MM.1S (cell line): ENCODE measurements at regions not wholly inside any gene's neighbourhood (a gene's known extent, or its start where the extent isn't known, plus 50 kb on each side); places are given as distances from the start of the nearest gene placed in this dataset.

Source experiments
- DNase-seq: peaks from one replicate; pipeline ENCODE4 v3.0.0-alpha.2; 2015
- H2AFZ ChIP-seq: fragments of 300-600 bp; sonication (generic); 2 replicates; pipeline ENCODE4 v1.6.0; 2016; ENCODE audit warnings: antibody characterized with exemption, low read length
- H3F3A ChIP-seq: fragments of 300-600 bp; sonication (generic); 2 replicates; pipeline ENCODE4 v1.6.1; 2016; ENCODE audit warnings: mild to moderate bottlenecking, antibody characterized with exemption, low read length, moderate library complexity, mixed read lengths; ENCODE audit not compliant: insufficient read depth
- H3K27ac ChIP-seq: fragments of 300-600 bp; sonication (generic); 2 replicates; pipeline ENCODE4 v1.5.1; 2016; ENCODE audit warnings: mild to moderate bottlenecking, low read length
- H3K27me3 ChIP-seq: fragments of 300-600 bp; sonication (generic); replicated peaks from 2 replicates; pipeline ENCODE4 v1.6.0; 2016; ENCODE audit warnings: low read length; ENCODE audit not compliant: insufficient read depth
- H3K36me3 ChIP-seq: fragments of 300-600 bp; sonication (generic); replicated peaks from 2 replicates; pipeline ENCODE4 v1.6.1; 2016; ENCODE audit warnings: mild to moderate bottlenecking, low read length, mixed read lengths; ENCODE audit not compliant: insufficient read depth
- H3K4me1 ChIP-seq: fragments of 300-600 bp; sonication (generic); 2 replicates; pipeline ENCODE4 v1.6.1; 2016; ENCODE audit warnings: low read length, mixed read lengths
- H3K4me2 ChIP-seq: fragments of 300-600 bp; sonication (generic); 2 replicates; pipeline ENCODE4 v1.6.0; 2016; ENCODE audit warnings: low read depth, low read length
- H3K4me3 ChIP-seq: fragments of 300-600 bp; sonication (generic); 2 replicates; pipeline ENCODE4 v1.5.1; 2016; ENCODE audit warnings: low read length, mixed read lengths
- H3K79me2 ChIP-seq: fragments of 300-600 bp; sonication (generic); 2 replicates; pipeline ENCODE4 v1.6.1; 2016; ENCODE audit warnings: mixed run types, low read length, mixed read lengths
- H3K9ac ChIP-seq: fragments of 300-600 bp; sonication (generic); 2 replicates; pipeline ENCODE4 v1.6.1; 2016; ENCODE audit warnings: low read length, mixed read lengths
- H3K9me2 ChIP-seq: fragments of 300-600 bp; sonication (generic); replicated peaks from 2 replicates; pipeline ENCODE4 v1.6.1; 2016; ENCODE audit warnings: mild to moderate bottlenecking, low read length, mixed read lengths; ENCODE audit not compliant: insufficient read depth
- H3K9me3 ChIP-seq: fragments of 300-600 bp; sonication (generic); replicated peaks from 2 replicates; pipeline ENCODE4 v1.6.1; 2016; ENCODE audit warnings: mild to moderate bottlenecking, low read length, mixed read lengths; ENCODE audit not compliant: insufficient read depth
- H4K20me1 ChIP-seq: fragments of 300-600 bp; sonication (generic); 2 replicates; pipeline ENCODE4 v1.6.1; 2016; ENCODE audit warnings: mild to moderate bottlenecking, low read length, moderate library complexity, mixed read lengths; ENCODE audit not compliant: insufficient read depth
- CTCF ChIP-seq: fragments of 300-600 bp; sonication (generic); IDR thresholded peaks from 2 replicates; pipeline ENCODE4 v1.5.1; 2016; ENCODE audit warnings: antibody characterized with exemption, low read length, mixed read lengths
- EZH2 ChIP-seq: fragments of 300-600 bp; sonication (generic); optimal IDR thresholded peaks from 2 replicates; pipeline ENCODE3; 2017; ENCODE audit warnings: low read depth, mild to moderate bottlenecking, antibody characterized with exemption, low read length, mixed read lengths
- EZH2phosphoT487 ChIP-seq: fragments of 300-600 bp; sonication (generic); IDR thresholded peaks from 2 replicates; pipeline ENCODE4 v1.6.1; 2018; ENCODE audit warnings: antibody characterized with exemption, low read length

GRCh38 chr16:35841632-35842031, 2382.2 kb downstream of the TP53TG3F start:
- no peaks in the 10 kb centered on the region for H3F3A ChIP-seq
- H3K9ac ChIP-seq, result no peak overlapping the region
- no peaks in the 10 kb centered on the region for H3K27me3 ChIP-seq
- H3K4me3 ChIP-seq, result no peak overlapping the region
- no peak overlapping the region for H3K4me2 ChIP-seq
- H2AFZ ChIP-seq, result no peak overlapping the region
- no peak overlapping the region for H3K27ac ChIP-seq
- H3K79me2 ChIP-seq, result no peaks in the 10 kb centered on the region
- no peaks in the 10 kb centered on the region for H3K9me2 ChIP-seq
- no peak for DNase-seq
- H3K9me3 ChIP-seq, result no peaks in the 10 kb centered on the region
- H3K4me1 ChIP-seq, result no peaks in the 10 kb centered on the region
- no peaks in the 10 kb centered on the region for H4K20me1 ChIP-seq
- H3K36me3 ChIP-seq, result no peaks in the 10 kb centered on the region
- TF ChIP-seq EZH2 (no peak), EZH2phosphoT487 (no peak), CTCF (no peak)

GRCh38 chr16:35862242-35862641, 2402.8 kb downstream of the TP53TG3F start:
- Histone ChIP-seq H3K9ac (no peak overlapping the region), H3K4me1 (no peaks in the 10 kb centered on the region), H3F3A (no peaks in the 10 kb centered on the region), H3K36me3 (no peaks in the 10 kb centered on the region), H2AFZ (no peak overlapping the region), H3K4me2 (no peak overlapping the region), H3K27ac (no peak overlapping the region), H3K79me2 (no peaks in the 10 kb centered on the region), H3K9me3 (no peaks in the 10 kb centered on the region), H3K9me2 (no peaks in the 10 kb centered on the region), H4K20me1 (no peaks in the 10 kb centered on the region), H3K4me3 (no peak overlapping the region), H3K27me3 (no peaks in the 10 kb centered on the region)
- DNase-seq, result no peak
- TF ChIP-seq EZH2 (no peak), EZH2phosphoT487 (no peak), CTCF (no peak)

- H3K4me1 ChIP-seq, result no peaks in the 10 kb centered on the region
- no peaks in the 10 kb centered on the region; the same call in 1 of the 2 replicates for H3K9me3 ChIP-seq
- no peaks in the 10 kb centered on the region for H4K20me1 ChIP-seq
- H2AFZ ChIP-seq, result no peak overlapping the region
- H3K36me3 ChIP-seq, result no peaks in the 10 kb centered on the region
- no peak for DNase-seq
- no peaks in the 10 kb centered on the region for H3K9me2 ChIP-seq
- no peak overlapping the region for H3K9ac ChIP-seq
- H3K4me2 ChIP-seq, result no peak overlapping the region
- TF ChIP-seq CTCF (no peak), EZH2phosphoT487 (no peak)
- no peak overlapping the region for H3K4me3 ChIP-seq
- H3K27ac ChIP-seq, result no peak overlapping the region
- H3K79me2 ChIP-seq, result no peaks in the 10 kb centered on the region
- H3F3A ChIP-seq, result no peaks in the 10 kb centered on the region
- H3K27me3 ChIP-seq, result no peaks in the 10 kb centered on the region
Observed at GRCh38 chr16:35868630-35869029, 2409.2 kb downstream of the TP53TG3F start.
